ENCODE measurements at regions not wholly inside any gene's neighbourhood (a gene's known extent, or its start where the extent isn't known, plus 50 kb on each side); places are given as distances from the start of the nearest gene placed in this dataset.

DNA sequence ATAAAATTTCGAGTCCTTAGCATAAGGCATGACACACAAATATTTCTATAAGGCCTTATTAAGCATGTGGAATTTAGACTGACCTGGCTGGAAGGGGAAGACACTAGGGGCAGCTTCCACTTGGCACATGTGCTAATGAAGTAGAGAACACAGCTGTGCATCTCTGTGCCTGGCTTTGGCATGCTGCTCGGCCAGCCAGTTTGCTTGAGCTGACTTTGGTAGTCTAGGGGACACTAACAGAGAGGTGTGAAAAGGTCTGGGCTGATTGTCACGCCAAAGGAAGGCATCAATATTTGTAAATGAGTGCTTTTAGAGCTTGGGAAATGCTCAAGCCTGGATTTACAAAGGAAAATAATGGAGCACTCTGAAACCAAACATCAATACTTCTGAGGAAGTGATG is 723.7 kb downstream of the PRELID2 start:
- TF ChIP-seq, protein P1, sequence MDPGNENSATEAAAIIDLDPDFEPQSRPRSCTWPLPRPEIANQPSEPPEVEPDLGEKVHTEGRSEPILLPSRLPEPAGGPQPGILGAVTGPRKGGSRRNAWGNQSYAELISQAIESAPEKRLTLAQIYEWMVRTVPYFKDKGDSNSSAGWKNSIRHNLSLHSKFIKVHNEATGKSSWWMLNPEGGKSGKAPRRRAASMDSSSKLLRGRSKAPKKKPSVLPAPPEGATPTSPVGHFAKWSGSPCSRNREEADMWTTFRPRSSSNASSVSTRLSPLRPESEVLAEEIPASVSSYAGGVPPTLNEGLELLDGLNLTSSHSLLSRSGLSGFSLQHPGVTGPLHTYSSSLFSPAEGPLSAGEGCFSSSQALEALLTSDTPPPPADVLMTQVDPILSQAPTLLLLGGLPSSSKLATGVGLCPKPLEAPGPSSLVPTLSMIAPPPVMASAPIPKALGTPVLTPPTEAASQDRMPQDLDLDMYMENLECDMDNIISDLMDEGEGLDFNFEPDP (CRISPR knock-in tag; IDR thresholded peaks at IDR 0.05) = no peak
- no peak for TF ChIP-seq DPF2 (IDR thresholded peaks at IDR 0.05)
- no peak for TF ChIP-seq L3MBTL2 (IDR thresholded peaks at IDR 0.05)
- no peak for TF ChIP-seq POLR2AphosphoS2 (IDR thresholded peaks at IDR 0.05; ENCODE audit: low read length)
- TF ChIP-seq, protein P2, sequence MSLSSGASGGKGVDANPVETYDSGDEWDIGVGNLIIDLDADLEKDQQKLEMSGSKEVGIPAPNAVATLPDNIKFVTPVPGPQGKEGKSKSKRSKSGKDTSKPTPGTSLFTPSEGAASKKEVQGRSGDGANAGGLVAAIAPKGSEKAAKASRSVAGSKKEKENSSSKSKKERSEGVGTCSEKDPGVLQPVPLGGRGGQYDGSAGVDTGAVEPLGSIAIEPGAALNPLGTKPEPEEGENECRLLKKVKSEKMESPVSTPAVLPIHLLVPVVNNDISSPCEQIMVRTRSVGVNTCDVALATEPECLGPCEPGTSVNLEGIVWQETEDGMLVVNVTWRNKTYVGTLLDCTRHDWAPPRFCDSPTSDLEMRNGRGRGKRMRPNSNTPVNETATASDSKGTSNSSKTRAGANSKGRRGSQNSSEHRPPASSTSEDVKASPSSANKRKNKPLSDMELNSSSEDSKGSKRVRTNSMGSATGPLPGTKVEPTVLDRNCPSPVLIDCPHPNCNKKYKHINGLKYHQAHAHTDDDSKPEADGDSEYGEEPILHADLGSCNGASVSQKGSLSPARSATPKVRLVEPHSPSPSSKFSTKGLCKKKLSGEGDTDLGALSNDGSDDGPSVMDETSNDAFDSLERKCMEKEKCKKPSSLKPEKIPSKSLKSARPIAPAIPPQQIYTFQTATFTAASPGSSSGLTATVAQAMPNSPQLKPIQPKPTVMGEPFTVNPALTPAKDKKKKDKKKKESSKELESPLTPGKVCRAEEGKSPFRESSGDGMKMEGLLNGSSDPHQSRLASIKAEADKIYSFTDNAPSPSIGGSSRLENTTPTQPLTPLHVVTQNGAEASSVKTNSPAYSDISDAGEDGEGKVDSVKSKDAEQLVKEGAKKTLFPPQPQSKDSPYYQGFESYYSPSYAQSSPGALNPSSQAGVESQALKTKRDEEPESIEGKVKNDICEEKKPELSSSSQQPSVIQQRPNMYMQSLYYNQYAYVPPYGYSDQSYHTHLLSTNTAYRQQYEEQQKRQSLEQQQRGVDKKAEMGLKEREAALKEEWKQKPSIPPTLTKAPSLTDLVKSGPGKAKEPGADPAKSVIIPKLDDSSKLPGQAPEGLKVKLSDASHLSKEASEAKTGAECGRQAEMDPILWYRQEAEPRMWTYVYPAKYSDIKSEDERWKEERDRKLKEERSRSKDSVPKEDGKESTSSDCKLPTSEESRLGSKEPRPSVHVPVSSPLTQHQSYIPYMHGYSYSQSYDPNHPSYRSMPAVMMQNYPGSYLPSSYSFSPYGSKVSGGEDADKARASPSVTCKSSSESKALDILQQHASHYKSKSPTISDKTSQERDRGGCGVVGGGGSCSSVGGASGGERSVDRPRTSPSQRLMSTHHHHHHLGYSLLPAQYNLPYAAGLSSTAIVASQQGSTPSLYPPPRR (CRISPR knock-in tag; IDR thresholded peaks at IDR 0.05; ENCODE audit: borderline replicate concordance) = no peak
- TF ChIP-seq, protein P3, sequence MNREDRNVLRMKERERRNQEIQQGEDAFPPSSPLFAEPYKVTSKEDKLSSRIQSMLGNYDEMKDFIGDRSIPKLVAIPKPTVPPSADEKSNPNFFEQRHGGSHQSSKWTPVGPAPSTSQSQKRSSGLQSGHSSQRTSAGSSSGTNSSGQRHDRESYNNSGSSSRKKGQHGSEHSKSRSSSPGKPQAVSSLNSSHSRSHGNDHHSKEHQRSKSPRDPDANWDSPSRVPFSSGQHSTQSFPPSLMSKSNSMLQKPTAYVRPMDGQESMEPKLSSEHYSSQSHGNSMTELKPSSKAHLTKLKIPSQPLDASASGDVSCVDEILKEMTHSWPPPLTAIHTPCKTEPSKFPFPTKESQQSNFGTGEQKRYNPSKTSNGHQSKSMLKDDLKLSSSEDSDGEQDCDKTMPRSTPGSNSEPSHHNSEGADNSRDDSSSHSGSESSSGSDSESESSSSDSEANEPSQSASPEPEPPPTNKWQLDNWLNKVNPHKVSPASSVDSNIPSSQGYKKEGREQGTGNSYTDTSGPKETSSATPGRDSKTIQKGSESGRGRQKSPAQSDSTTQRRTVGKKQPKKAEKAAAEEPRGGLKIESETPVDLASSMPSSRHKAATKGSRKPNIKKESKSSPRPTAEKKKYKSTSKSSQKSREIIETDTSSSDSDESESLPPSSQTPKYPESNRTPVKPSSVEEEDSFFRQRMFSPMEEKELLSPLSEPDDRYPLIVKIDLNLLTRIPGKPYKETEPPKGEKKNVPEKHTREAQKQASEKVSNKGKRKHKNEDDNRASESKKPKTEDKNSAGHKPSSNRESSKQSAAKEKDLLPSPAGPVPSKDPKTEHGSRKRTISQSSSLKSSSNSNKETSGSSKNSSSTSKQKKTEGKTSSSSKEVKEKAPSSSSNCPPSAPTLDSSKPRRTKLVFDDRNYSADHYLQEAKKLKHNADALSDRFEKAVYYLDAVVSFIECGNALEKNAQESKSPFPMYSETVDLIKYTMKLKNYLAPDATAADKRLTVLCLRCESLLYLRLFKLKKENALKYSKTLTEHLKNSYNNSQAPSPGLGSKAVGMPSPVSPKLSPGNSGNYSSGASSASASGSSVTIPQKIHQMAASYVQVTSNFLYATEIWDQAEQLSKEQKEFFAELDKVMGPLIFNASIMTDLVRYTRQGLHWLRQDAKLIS (CRISPR knock-in tag; IDR thresholded peaks at IDR 0.05) = no peak
- TF ChIP-seq, protein P4, sequence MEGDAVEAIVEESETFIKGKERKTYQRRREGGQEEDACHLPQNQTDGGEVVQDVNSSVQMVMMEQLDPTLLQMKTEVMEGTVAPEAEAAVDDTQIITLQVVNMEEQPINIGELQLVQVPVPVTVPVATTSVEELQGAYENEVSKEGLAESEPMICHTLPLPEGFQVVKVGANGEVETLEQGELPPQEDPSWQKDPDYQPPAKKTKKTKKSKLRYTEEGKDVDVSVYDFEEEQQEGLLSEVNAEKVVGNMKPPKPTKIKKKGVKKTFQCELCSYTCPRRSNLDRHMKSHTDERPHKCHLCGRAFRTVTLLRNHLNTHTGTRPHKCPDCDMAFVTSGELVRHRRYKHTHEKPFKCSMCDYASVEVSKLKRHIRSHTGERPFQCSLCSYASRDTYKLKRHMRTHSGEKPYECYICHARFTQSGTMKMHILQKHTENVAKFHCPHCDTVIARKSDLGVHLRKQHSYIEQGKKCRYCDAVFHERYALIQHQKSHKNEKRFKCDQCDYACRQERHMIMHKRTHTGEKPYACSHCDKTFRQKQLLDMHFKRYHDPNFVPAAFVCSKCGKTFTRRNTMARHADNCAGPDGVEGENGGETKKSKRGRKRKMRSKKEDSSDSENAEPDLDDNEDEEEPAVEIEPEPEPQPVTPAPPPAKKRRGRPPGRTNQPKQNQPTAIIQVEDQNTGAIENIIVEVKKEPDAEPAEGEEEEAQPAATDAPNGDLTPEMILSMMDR (IDR thresholded peaks at IDR 0.05 in 2 of 3, conservative IDR thresholded peaks at IDR 0.05 in 1 of 3; ENCODE audit: insufficient read depth in 2 of 3, low read depth in 1 of 3, low read length in 3 of 3) = no peak
- no peak for TF ChIP-seq ZKSCAN3 (CRISPR knock-in tag; IDR thresholded peaks at IDR 0.05)
- TF ChIP-seq, protein P5, sequence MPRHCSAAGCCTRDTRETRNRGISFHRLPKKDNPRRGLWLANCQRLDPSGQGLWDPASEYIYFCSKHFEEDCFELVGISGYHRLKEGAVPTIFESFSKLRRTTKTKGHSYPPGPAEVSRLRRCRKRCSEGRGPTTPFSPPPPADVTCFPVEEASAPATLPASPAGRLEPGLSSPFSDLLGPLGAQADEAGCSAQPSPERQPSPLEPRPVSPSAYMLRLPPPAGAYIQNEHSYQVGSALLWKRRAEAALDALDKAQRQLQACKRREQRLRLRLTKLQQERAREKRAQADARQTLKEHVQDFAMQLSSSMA (CRISPR knock-in tag; IDR thresholded peaks at IDR 0.05) = no peak

Data from K562 (cell line).